GM12865 (cell line): ENCODE measurements at regions not wholly inside any gene's neighbourhood (a gene's known extent, or its start where the extent isn't known, plus 50 kb on each side); places are given as distances from the start of the nearest gene placed in this dataset.

Experiments
- DNase-seq: peaks from one replicate; pipeline ENCODE4 v3.0.0; 2010; ENCODE audit warnings: low read depth
- H3K4me3 ChIP-seq: 2 replicates; pipeline ENCODE4 v1.5.1; 2011; ENCODE audit warnings: mild to moderate bottlenecking, low read depth, low read length, control low read depth
- CTCF ChIP-seq: IDR thresholded peaks from 2 replicates; pipeline ENCODE4 v1.5.1; 2011; ENCODE audit warnings: low read length, control low read depth, low read depth, inconsistent platforms; ENCODE audit not compliant: insufficient read depth; ENCODE audit errors: missing control alignments

- no peak overlapping the region for H3K4me3 ChIP-seq
- no peak for TF ChIP-seq CTCF
- no peak for DNase-seq
These were observed 341.4 kb downstream of the BRD1 start for GRCh38 chr22:49486225-49486624.

- no peak for DNase-seq
These were observed 343.7 kb downstream of the BRD1 start for GRCh38 chr22:49483946-49484345.

GRCh38 chr22:49483281-49483870, 344.3 kb downstream of the BRD1 start:
- no peak for TF ChIP-seq CTCF
- H3K4me3 ChIP-seq = no peak overlapping the region
- no peak for DNase-seq

More at GRCh38 chr22:49483946-49484345, 343.7 kb downstream of the BRD1 start:
- H3K4me3 ChIP-seq = no peak overlapping the region
- TF ChIP-seq CTCF = no peak

- TF ChIP-seq CTCF = no peak
- H3K4me3 ChIP-seq = no peak overlapping the region
- no peak for DNase-seq
These were observed 344.9 kb downstream of the BRD1 start for GRCh38 chr22:49482811-49483210.

- DNase-seq = no peak
- no peak overlapping the region for H3K4me3 ChIP-seq
- no peak for TF ChIP-seq CTCF
These were observed 345.8 kb downstream of the BRD1 start for GRCh38 chr22:49481659-49482399.

GRCh38 chr22:49480896-49481658, 346.6 kb downstream of the BRD1 start:
- DNase-seq = no peak
- no peak overlapping the region for H3K4me3 ChIP-seq
- TF ChIP-seq CTCF = no peak
